GM12891 (cell line): ENCODE measurements at regions not wholly inside any gene's neighbourhood (a gene's known extent, or its start where the extent isn't known, plus 50 kb on each side); places are given as distances from the start of the nearest gene placed in this dataset.

Source experiments
- PAX5 ChIP-seq: IDR thresholded peaks from 2 replicates; pipeline ENCODE4 v1.6.1; 2011; ENCODE audit warnings: low read length, moderate library complexity, mild to moderate bottlenecking; ENCODE audit not compliant: insufficient read depth, severe bottlenecking
- POLR2A ChIP-seq: IDR thresholded peaks from 2 replicates; pipeline ENCODE4 v1.6.1; 2011; ENCODE audit warnings: low read depth, low read length, control low read depth
- POLR2AphosphoS5 ChIP-seq: IDR thresholded peaks from 2 replicates; pipeline ENCODE4 v1.6.1; 2011; ENCODE audit warnings: low read depth, low read length, control low read depth
- POU2F2 ChIP-seq: IDR thresholded peaks from 2 replicates; pipeline ENCODE4 v1.6.1; 2011; ENCODE audit warnings: low read depth, mild to moderate bottlenecking, control low read depth, low read length, moderate library complexity
- SPI1 ChIP-seq: IDR thresholded peaks from 2 replicates; pipeline ENCODE4 v1.6.1; 2011; ENCODE audit warnings: low read depth, low read length, control low read depth
- TAF1 ChIP-seq: IDR thresholded peaks from 2 replicates; pipeline ENCODE4 v1.6.1; 2011; ENCODE audit warnings: low read depth, low read length, control low read depth

DNA sequence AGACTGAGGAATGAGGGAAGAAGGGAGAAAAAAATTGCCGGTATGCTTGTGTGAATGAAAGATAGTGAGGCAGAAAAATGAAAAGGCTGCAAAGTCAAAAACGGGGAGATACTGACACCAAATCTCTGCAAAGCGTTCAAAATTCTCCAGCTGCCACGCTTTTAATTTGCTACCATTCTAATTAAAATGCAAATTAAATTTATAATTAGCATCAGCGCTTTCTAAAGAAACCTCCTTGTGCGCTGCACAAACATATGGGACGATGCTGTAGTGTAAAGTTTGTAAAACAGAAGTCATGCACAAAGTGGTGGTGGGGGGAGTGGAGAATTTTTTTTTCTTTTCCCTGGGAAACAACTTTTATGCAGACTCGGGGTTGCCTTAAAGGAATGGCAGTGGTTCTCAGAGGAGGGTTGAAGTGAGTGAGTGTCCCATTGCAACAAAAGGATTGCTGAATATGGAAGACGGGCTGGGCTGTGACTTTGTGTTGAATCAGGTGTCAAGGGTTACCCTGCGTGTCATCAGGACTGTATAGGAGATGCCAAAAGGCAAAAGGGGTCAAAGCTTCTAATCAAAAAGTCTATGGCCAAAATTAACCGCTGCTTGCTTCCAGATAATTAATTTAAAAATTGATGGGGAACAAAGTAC lies 472.2 kb downstream of the NR2F2 start:
- no peak for TF ChIP-seq POLR2AphosphoS5
- no peak for TF ChIP-seq SPI1
- no peak for TF ChIP-seq TAF1
- TF ChIP-seq POLR2A, result no peak
- no peak for TF ChIP-seq POU2F2
- no peak for TF ChIP-seq PAX5
